ENCODE measurements at regions not wholly inside any gene's neighbourhood (a gene's known extent, or its start where the extent isn't known, plus 50 kb on each side); places are given as distances from the start of the nearest gene placed in this dataset.
"Not testable (repeated sequence)": the region's sequence is repeated elsewhere in the genome, so short reads cannot be mapped to it uniquely, and the experiment has no call there.

DNA sequence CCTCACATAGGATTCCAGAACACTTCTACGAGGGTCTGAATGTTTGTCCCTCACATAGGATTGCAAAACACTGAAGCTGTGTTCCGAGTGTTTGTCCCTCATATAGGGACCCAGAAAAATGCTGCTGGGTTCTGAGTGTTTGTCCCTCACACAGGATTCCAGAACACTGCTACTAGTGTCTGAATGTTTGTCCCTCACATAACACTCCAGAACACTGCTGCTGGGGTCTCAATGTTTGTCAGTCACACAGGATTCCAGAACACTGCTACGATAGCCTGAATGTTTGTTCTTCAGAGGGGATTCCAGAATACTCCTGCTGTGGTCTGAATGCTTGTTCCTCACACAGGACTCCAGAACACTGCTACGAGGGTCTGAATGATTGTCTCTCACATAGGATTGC, 218.7 kb downstream of the FOXD4L6 start:
- H3K9ac ChIP-seq, result no peak overlapping the region
- no peak overlapping the region for H3K27ac ChIP-seq
- H3K4me3 ChIP-seq, result no peak overlapping the region
- peaks cover 0 to 47% (median 0%) of the 10 kb centered on the region in 11 experiments; a peak in 4 of 22 replicates for H3K9me3 ChIP-seq (replicated peaks in 1 of 11)
- no peaks in the 10 kb centered on the region for H4K20me1 ChIP-seq
- no peak overlapping the region for H3K4me2 ChIP-seq
- H3K27me3 ChIP-seq, result no peaks in the 10 kb centered on the region
- TF ChIP-seq Cebpa-rat (IDR thresholded peaks at IDR 0.05), result no peak
- no peaks in the 10 kb centered on the region for H3K4me1 ChIP-seq
- H3K36me3 ChIP-seq, result no peaks in the 10 kb centered on the region

DNA sequence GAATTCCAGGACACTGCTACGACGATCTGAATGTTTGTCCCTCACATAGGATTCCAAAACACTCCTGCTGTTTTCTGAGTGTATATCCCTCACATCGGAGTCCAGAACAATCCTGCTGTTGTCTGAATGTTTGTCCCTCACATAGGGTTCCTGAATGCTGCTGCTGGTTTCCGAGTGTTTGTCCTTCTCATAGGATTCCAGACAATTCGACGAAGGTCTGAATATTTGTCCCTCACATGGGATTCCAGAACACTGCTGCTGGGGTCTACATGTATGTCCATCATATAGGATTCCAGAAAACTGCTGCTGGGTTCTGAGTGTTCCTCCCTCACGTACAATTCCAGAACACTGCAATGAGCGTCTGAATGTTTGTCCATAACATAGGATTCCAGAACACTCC, 219.4 kb downstream of the FOXD4L6 start:
- not testable (repeated sequence) for H3K27ac ChIP-seq

DNA sequence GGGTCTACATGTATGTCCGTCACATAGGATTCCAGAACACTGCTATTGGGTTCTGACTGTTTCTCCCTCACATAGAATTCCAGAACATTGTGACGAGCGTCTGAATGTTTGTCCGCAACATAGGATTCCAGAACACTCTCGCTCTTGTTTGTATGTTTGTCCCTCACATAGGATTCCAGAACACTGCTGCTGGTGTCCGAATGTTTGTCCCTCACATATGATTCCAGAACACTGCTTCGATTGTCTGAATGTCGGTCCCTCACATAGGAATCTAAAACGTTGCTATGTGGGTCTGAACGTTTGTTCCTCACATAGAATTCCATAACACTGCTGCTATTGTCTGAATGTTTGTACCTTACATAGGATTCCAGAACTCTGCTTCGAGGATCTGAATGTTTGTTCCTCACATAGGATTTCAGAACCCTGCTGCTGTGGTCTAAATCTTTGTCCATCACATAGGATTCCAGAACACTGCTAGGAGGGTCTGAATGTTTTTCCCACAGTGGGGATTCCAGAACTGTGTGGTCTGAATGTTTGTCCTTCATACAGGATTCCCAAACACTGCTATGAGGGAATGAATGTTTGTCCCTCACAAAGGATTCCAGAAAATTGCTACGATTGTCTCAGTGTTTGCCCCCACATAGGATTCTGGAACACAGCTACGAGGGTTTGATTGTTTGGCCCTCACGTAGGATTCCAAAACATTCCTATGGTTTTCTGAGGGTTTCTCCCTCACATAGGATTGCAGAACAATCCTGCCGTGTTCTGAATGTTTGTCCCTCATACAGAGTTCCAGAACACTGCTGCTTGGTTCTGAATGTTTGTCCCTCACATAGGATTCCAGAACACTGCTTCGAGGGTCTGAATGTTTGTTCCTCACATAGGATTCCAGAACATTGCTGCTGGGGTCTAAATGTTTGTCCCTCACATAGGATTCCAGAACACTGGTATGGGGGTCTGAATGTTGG, 220.5 kb downstream of the FOXD4L6 start:
- no peak overlapping the region for H3K9ac ChIP-seq
- no peaks in the 10 kb centered on the region for H3K27me3 ChIP-seq
- no peak for TF ChIP-seq Cebpa-rat (IDR thresholded peaks at IDR 0.05)
- H3K4me1 ChIP-seq, result no peaks in the 10 kb centered on the region
- no peak overlapping the region for H3K4me3 ChIP-seq
- no peak overlapping the region for H3K4me2 ChIP-seq
- H4K20me1 ChIP-seq, result no peaks in the 10 kb centered on the region
- no peak overlapping the region for H3K27ac ChIP-seq
- peaks cover 0 to 47% (median 0%) of the 10 kb centered on the region in 11 experiments; a peak in 3 of 22 replicates for H3K9me3 ChIP-seq (replicated peaks in 1 of 11)
- H3K36me3 ChIP-seq, result no peaks in the 10 kb centered on the region

More for the DNA sequence above, 219.4 kb downstream of the FOXD4L6 start:
- peaks cover 0 to 47% (median 0%) of the 10 kb centered on the region in 11 experiments; a peak in 3 of 22 replicates for H3K9me3 ChIP-seq (replicated peaks in 1 of 11)
- not testable (repeated sequence) for H3K4me1 ChIP-seq, H3K4me2 ChIP-seq, H3K9ac ChIP-seq, H3K4me3 ChIP-seq, H3K36me3 ChIP-seq, H4K20me1 ChIP-seq, H3K27me3 ChIP-seq

DNA sequence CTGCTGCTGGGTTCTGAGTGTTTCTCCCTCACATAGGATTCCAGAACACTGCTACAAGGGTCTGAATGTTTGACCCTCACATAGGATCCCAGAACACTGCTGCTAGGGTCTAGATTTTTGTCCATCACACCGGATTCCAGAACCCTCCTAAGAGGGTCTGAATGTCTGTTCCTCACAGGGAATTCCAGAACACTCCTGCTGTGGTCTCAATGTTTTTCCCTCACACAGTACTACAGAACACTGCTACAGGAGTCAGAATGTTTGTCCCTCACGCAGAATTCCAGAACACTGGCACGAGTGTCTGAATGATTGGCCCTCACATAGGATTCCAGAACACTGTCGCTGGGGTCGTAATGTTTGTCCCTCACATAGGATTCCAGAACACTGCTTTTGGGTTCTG, 221.6 kb downstream of the FOXD4L6 start:
- H4K20me1 ChIP-seq, H3K4me1 ChIP-seq, H3K36me3 ChIP-seq, H3K4me2 ChIP-seq, H3K4me3 ChIP-seq, H3K9ac ChIP-seq, H3K27me3 ChIP-seq, H3K27ac ChIP-seq: not testable (repeated sequence)
- H3K9me3 ChIP-seq (replicated peaks in 1 of 11), result peaks cover 0 to 40% (median 0%) of the 10 kb centered on the region in 11 experiments; a peak in 3 of 22 replicates

DNA sequence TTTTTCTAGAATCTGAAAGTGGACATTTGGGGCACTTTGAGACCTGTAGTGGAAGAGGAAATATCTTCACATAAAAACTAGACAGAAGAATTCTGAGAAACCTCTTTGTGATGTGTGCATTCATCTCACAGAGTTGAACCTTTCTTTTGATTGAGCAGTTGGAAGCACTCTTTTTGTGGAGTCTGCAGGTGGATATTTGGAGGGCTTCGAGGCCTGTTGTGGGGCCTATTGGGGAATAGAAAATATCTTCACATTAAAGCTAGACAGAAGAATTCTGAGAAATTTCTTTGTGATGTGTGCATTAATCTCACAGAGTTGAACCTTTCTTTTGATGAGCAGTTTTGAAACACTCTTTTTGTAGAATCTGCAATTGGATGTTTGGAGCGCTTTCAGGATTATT, 236.2 kb downstream of the FOXD4L6 start:
- H3K4me2 ChIP-seq, H4K20me1 ChIP-seq, H3K27ac ChIP-seq, H3K4me3 ChIP-seq, H3K27me3 ChIP-seq, H3K4me1 ChIP-seq, H3K36me3 ChIP-seq, H3K9ac ChIP-seq: not testable (repeated sequence)
- H3K9me3 ChIP-seq (replicated peaks in 1 of 11), result peaks cover 0 to 35% (median 3%) of the 10 kb centered on the region in 11 experiments; a peak in 6 of 22 replicates

DNA sequence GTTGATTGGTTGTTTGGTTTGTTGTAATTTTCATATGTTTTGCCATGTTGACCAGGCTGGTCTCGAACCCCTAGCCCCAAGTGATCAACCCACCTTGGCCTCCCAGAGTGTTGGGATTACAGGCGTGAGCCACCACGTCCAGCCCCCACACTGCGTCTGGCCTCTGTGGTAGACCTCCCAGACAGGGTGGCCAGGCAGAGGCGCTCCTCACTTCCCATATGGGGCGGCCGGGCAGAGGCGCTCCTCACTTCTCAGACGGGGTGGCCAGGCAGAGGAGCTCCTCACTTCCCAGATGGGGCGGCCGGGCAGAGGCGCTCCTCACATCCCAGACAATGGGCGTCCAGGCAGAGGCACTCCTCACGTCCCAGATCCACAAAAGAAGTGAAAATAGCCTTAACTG, 242.6 kb downstream of the FOXD4L6 start:
- peaks cover 19 to 68% (median 26%) of the 10 kb centered on the region in 11 experiments for H3K9me3 ChIP-seq (replicated peaks in 1 of 11)
- not testable (repeated sequence) for H3K4me3 ChIP-seq, H3K4me1 ChIP-seq, H4K20me1 ChIP-seq, H3K4me2 ChIP-seq, H3K9ac ChIP-seq, H3K27me3 ChIP-seq, H3K36me3 ChIP-seq, H3K27ac ChIP-seq

DNA sequence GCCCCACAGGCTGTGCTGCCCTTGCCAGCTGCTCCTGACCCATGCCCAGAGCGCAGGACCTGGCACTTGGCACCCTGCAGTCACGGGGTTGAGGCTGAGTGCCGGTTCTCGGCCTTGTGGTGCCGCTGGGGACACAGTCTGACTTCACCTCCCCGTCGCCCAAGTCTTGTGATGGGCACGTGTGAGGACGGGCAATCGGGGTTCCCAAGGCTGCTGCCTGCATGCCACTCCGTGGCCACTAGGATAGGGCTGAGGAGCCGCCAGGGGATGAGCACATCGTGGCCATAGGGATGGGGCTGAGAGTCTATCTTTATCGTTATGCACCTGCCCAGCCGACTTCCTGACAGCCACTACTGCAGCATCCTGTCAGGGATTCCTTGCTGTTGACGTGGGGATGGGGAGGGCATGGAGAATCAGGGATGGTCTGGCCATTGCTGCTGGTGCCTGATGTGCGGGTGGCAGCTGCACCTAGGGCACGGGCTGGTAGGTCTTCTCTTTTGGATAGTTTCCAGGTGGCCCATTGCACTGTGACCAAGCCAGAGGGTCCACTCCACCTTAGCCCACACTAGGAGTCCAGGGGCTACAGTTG, 243.5 kb downstream of the FOXD4L6 start:
- not testable (repeated sequence) for H3K36me3 ChIP-seq, H3K9ac ChIP-seq, H3K27ac ChIP-seq, H4K20me1 ChIP-seq, H3K27me3 ChIP-seq, H3K4me3 ChIP-seq, H3K4me2 ChIP-seq, H3K4me1 ChIP-seq
- peaks cover 19 to 66% (median 27%) of the 10 kb centered on the region in 11 experiments for H3K9me3 ChIP-seq (replicated peaks in 1 of 11)

DNA sequence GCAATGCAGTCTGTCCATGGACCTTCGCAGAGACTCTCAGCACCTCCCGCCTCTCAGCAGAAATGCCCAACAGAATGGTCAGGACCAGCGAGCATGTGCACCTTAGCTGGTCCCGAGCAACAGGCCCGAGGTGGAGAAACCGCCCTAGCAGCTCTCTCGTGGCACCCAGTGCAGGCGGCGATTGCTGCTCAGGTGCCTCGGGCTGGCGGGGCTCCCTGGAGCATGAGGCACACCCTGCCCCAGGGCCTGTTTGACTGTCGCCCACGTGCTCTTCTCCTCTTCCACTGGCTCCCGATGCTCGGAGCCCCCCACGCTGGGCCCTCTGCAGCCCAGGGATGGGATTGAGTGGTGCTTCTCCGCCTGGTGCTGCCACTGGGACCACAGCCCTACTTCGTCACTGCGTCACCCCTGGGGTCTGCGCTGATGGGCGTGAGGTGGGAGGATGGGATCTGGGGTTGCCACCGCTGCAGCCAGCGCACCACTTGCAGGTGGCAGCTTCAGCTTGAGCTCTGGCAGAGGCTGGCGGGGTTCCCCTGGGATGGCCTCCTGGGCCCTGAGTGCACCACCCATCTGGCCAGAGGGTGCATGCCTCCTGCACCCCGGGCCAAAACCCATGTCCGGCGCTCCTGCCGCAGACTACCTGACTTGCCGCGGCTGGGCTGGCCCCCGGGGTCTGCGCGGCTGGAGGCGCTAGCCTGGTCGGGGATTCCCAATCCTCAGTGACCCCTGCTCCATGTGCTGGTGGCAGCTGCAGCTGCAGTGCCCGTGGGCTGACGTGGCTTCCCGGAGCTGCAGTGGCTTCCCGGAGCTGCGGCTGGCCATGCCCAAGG, 244.2 kb downstream of the FOXD4L6 start:
- no peak for TF ChIP-seq Cebpa-rat (IDR thresholded peaks at IDR 0.05)
- H3K4me1 ChIP-seq, result no peaks in the 10 kb centered on the region
- H3K36me3 ChIP-seq, result no peaks in the 10 kb centered on the region
- H4K20me1 ChIP-seq, result no peaks in the 10 kb centered on the region
- no peak overlapping the region for H3K27ac ChIP-seq
- no peaks in the 10 kb centered on the region for H3K27me3 ChIP-seq
- H3K4me2 ChIP-seq, result no peak overlapping the region
- H3K4me3 ChIP-seq, result no peak overlapping the region
- no peak overlapping the region for H3K9ac ChIP-seq
- peaks cover 23 to 63% (median 30%) of the 10 kb centered on the region in 11 experiments for H3K9me3 ChIP-seq (replicated peaks in 1 of 11)

DNA sequence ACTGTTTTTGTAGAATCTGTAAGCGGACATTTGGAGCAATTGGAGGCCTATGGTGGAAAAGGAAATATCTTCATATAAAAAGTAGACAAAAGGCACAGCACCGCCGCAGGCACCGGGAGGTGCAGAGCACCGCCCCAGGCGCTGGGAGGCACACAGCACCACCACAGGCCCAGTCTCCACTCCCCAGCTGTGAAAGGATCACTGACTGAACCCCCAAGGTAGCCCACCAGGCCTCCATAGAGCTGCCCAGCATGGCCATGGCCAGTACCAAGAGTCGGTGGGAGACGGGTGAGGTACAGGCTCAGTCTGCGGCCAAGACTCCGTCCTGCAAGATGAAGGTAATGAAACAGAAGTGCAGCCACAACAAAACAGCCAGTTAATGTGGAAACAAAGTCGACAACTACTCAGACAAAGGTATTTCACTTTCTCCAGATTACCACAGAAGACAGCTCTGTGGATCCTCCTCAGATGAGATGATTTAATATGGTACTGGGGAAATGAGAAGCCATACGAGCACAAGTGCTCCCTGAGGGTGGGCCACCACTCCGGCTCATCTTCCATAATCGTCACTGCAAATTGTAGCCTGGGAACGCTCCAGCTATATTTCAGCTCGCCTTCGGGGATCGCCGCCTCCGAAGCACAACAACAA, 244.9 kb downstream of the FOXD4L6 start:
- not testable (repeated sequence) for H3K27ac ChIP-seq, H3K9ac ChIP-seq, H4K20me1 ChIP-seq, H3K4me3 ChIP-seq, H3K36me3 ChIP-seq, H3K4me1 ChIP-seq, H3K27me3 ChIP-seq, H3K4me2 ChIP-seq
- H3K9me3 ChIP-seq (replicated peaks in 1 of 11), result peaks cover 25 to 64% (median 30%) of the 10 kb centered on the region in 11 experiments

DNA sequence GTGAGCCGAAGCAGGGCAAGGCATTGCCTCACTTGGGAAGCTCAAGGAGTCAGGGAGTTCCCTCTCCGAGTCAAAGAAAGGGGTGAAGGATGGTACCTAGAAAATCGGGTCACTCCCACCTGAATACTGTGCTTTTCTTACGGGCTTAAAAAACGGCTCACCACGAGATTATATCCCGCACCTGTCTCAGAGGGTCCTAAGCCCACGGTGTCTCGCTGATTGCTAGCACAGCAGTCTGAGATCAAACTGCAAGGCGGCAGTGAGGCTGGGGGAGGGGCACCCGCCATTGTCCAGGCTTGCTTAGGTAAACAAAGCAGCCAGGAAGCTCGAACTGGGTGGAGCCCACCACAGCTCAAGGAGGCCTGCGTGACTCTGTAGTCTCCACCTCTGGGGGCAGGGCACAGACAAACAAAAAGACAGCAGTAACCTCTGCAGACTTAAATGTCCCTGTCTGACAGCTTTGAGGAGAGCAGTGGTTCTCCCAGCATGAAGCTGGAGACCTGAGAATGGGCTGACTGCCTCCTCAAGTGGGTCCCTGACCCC, 254.7 kb downstream of the FOXD4L6 start:
- peaks cover 25 to 54% (median 37%) of the 10 kb centered on the region in 11 experiments; a peak in 21 of 22 replicates for H3K9me3 ChIP-seq (replicated peaks in 1 of 11)

DNA sequence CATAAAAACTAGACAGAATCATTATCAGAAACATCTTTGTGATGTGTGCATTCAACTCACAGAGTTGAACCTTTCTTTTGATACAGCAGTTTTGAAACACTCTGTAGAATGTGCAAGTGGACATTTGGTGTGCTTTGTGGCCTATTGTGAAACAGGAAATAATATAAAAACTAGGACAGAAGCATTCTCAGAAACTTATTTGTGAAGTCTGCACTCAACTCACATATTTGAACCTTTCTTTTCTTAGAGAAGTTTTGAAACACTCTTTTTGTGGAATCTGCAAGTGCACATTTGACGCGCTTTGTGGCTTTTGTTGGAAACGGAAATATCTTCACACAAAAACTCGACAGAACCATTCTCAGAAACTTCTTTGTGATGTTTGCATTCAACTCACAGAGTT, 260.0 kb downstream of the FOXD4L6 start:
- not testable (repeated sequence) for H3K4me1 ChIP-seq, H3K4me3 ChIP-seq, H3K36me3 ChIP-seq, H3K27me3 ChIP-seq, H4K20me1 ChIP-seq, H3K4me2 ChIP-seq, H3K9ac ChIP-seq, H3K27ac ChIP-seq
- peaks cover 12 to 44% (median 20%) of the 10 kb centered on the region in 11 experiments; a peak in 17 of 22 replicates for H3K9me3 ChIP-seq (replicated peaks in 1 of 11)

More for the DNA sequence above, 254.7 kb downstream of the FOXD4L6 start:
- H3K4me2 ChIP-seq, H3K27me3 ChIP-seq, H3K4me3 ChIP-seq, H3K36me3 ChIP-seq, H4K20me1 ChIP-seq, H3K4me1 ChIP-seq, H3K27ac ChIP-seq, H3K9ac ChIP-seq: not testable (repeated sequence)
